IMR-90 (cell line): ENCODE measurements at regions not wholly inside any gene's neighbourhood (a gene's known extent, or its start where the extent isn't known, plus 50 kb on each side); places are given as distances from the start of the nearest gene placed in this dataset.

Experiments used
- ATAC-seq: fragments of 200-7000 bp; cut with Tn5 transposase; 2 replicates; pipeline ENCODE4 v1.9.1; 2020; ENCODE audit warnings: low read depth, mild to moderate bottlenecking, moderate library complexity
- BruUV-seq: library from RNA; stranded (reverse); fragments of 400-500 nt; replicated peaks from 2 replicates; lab custom pipeline; 2021; lab: Mats Ljungman, UMichigan
- CTCF ChIA-PET: fragments of 300-600 bp; formaldehyde crosslinking; extraction: SDS; loops from one replicate; lab custom pipeline; 2021; ENCODE audit warnings: antibody characterized with exemption; lab: Yijun Ruan, JAX
- POLR2A ChIA-PET: fragments of 300-600 bp; sonication (Branson Sonifier 250); formaldehyde crosslinking; loops from one replicate; lab custom pipeline; 2022; ENCODE audit warnings: antibody characterized with exemption; ENCODE audit not compliant: unreplicated experiment; lab: Charles Lee
- DNase-seq: peaks from one replicate; pipeline ENCODE4 v3.0.0; 2013
- H2AFZ ChIP-seq: replicated peaks from 2 replicates; pipeline ENCODE3; 2013; ENCODE audit warnings: low read length, mild to moderate bottlenecking; ENCODE audit not compliant: poor library complexity
- H2AK5ac ChIP-seq: 2 replicates; pipeline ENCODE4 v1.6.1; 2013; ENCODE audit warnings: low read depth, low read length, inconsistent platforms
- H2AK9ac ChIP-seq: replicated peaks from 2 replicates; pipeline ENCODE3; 2013; ENCODE audit warnings: mild to moderate bottlenecking, low read depth, low read length, moderate library complexity; ENCODE audit not compliant: poor library complexity
- H2BK120ac ChIP-seq: 2 replicates; pipeline ENCODE4 v1.6.1; 2013; ENCODE audit warnings: low read depth, low read length, inconsistent platforms
- H2BK15ac ChIP-seq: 3 replicates; pipeline ENCODE4 v1.6.1; 2013; ENCODE audit warnings: low read depth, low read length, inconsistent platforms
- H2BK20ac ChIP-seq: 2 replicates; pipeline ENCODE4 v1.6.1; 2013; ENCODE audit warnings: low read depth, mild to moderate bottlenecking, inconsistent platforms, low read length, moderate library complexity
- H2BK5ac ChIP-seq: 2 replicates; pipeline ENCODE4 v1.6.1; 2013; ENCODE audit warnings: mild to moderate bottlenecking, low read depth, low read length, inconsistent platforms; ENCODE audit not compliant: poor library complexity, severe bottlenecking
- H3K14ac ChIP-seq: replicated peaks from 2 replicates; pipeline ENCODE4 v1.6.1; 2013; ENCODE audit warnings: low read depth, low read length, inconsistent platforms
- H3K18ac ChIP-seq: 2 replicates; pipeline ENCODE4 v1.6.1; 2013; ENCODE audit warnings: low read depth, low read length, control low read depth
- H3K23ac ChIP-seq: 2 replicates; pipeline ENCODE4 v1.6.1; 2013; ENCODE audit warnings: low read depth, low read length, inconsistent platforms
- H3K27ac ChIP-seq: 2 replicates; pipeline ENCODE4 v1.5.1; 2013; ENCODE audit warnings: mild to moderate bottlenecking, control low read depth, low read length; ENCODE audit not compliant: insufficient read depth
- H3K27me3 ChIP-seq: 2 replicates; pipeline ENCODE4 v1.6.1; 2013; ENCODE audit warnings: low read length; ENCODE audit not compliant: control insufficient read depth, insufficient read depth
- H3K36me3 ChIP-seq: 2 replicates; pipeline ENCODE4 v1.6.1; 2013; ENCODE audit warnings: low read length, mixed read lengths; ENCODE audit not compliant: control insufficient read depth, insufficient read depth
- H3K4ac ChIP-seq: 2 replicates; pipeline ENCODE4 v1.6.1; 2013; ENCODE audit warnings: low read depth, low read length, inconsistent platforms
- H3K4me1 ChIP-seq: 2 replicates; pipeline ENCODE4 v1.6.1; 2013; ENCODE audit warnings: low read length, mixed read lengths; ENCODE audit not compliant: control insufficient read depth, insufficient read depth
- H3K4me2 ChIP-seq: 2 replicates; pipeline ENCODE4 v1.6.1; 2013; ENCODE audit warnings: low read depth, mild to moderate bottlenecking, control low read depth, low read length, moderate library complexity
- H3K4me3 ChIP-seq: 2 replicates; pipeline ENCODE4 v1.5.1; 2013; ENCODE audit warnings: low read depth, mild to moderate bottlenecking, control low read depth, low read length, moderate library complexity; ENCODE audit not compliant: insufficient read depth
- H3K56ac ChIP-seq: 2 replicates; pipeline ENCODE4 v1.6.1; 2013; ENCODE audit warnings: low read length, inconsistent platforms; ENCODE audit not compliant: insufficient read depth; ENCODE audit errors: extremely low read depth
- H3K79me1 ChIP-seq, 2 experiments: 2 replicates each; pipeline ENCODE4 v1.6.1; 2013; ENCODE audit warnings: low read length in 2 of 2, inconsistent platforms in 1 of 2, low read depth in 1 of 2
- H3K9ac ChIP-seq: 2 replicates; pipeline ENCODE4 v1.6.1; 2013; ENCODE audit warnings: low read depth, low read length, control low read depth
- H3K9me1 ChIP-seq: 2 replicates; pipeline ENCODE4 v1.6.1; 2013; ENCODE audit warnings: low read length, inconsistent platforms; ENCODE audit not compliant: insufficient read depth
- H3K9me3 ChIP-seq: 2 replicates; pipeline ENCODE4 v1.6.1; 2013; ENCODE audit warnings: low read length; ENCODE audit not compliant: control insufficient read depth, insufficient read depth
- H4K20me1 ChIP-seq: 2 replicates; pipeline ENCODE4 v1.6.1; 2013; ENCODE audit warnings: low read length, inconsistent platforms; ENCODE audit not compliant: insufficient read depth
- H4K5ac ChIP-seq: 2 replicates; pipeline ENCODE4 v1.6.1; 2013; ENCODE audit warnings: mild to moderate bottlenecking, low read depth, low read length, control low read depth
- H4K8ac ChIP-seq, 2 experiments: 2 replicates each; pipeline ENCODE4 v1.6.1; 2013; ENCODE audit warnings: low read depth in 2 of 2, low read length in 2 of 2, control low read depth in 1 of 2, inconsistent platforms in 1 of 2
- H4K91ac ChIP-seq: 2 replicates; pipeline ENCODE4 v1.6.1; 2013; ENCODE audit warnings: low read depth, low read length, inconsistent platforms; ENCODE audit not compliant: insufficient read depth
- CEBPB ChIP-seq: IDR thresholded peaks from 2 replicates; pipeline ENCODE4 v1.6.1; 2012; ENCODE audit warnings: low read depth, low read length, improper control_type of control experiment
- ELK1 ChIP-seq: fragments of 150-350 bp; IDR thresholded peaks from 2 replicates; pipeline ENCODE4 v1.6.1; 2016; ENCODE audit warnings: low read depth, mild to moderate bottlenecking, low read length, moderate library complexity, borderline replicate concordance
- FOS ChIP-seq: fragments of 150-350 bp; IDR thresholded peaks from 2 replicates; pipeline ENCODE4 v1.6.1; 2016; ENCODE audit warnings: low read depth, low read length
- MXI1 ChIP-seq: IDR thresholded peaks from 2 replicates; pipeline ENCODE4 v1.6.1; 2012; ENCODE audit warnings: low read depth, mild to moderate bottlenecking, low read length, moderate library complexity, borderline replicate concordance
- WGBS, 2 experiments: methylation state at CpG; one replicate each; pipeline versions ENCODE4 v1.1.5 to v1.1.7; 2013; ENCODE audit warnings: missing lambda C conversion rate in 2 of 2; ENCODE audit not compliant: insufficient read length in 1 of 2; ENCODE audit errors: extremely low coverage in 2 of 2; 5-methylcytosine and 5-hydroxymethylcytosine counted together
- dilution Hi-C: fragments of 300-500 bp; cut with HindIII; formaldehyde crosslinking; loops from one replicate; pipeline ENCODE4 v1.14.3; 2018; ENCODE audit warnings: low sequenced_read_pairs; ENCODE audit not compliant: unreplicated experiment
- in situ Hi-C: fragments of 300-500 bp; cut with MboI; formaldehyde crosslinking; loops from 3 replicates; pipeline ENCODE4 v1.14.3; 2019; ENCODE audit warnings: low sequenced_read_pairs, inconsistent platforms, mixed read lengths
- intact Hi-C: fragments of 100-400 bp; cut with micrococcal nuclease; formaldehyde crosslinking; loops from 2 replicates; pipeline ENCODE4 v1.10.0; 2022

- H3K4me2 ChIP-seq, result no peak overlapping the region
- no peak overlapping the region for H3K23ac ChIP-seq
- H3K18ac ChIP-seq, result no peak overlapping the region
- TF ChIP-seq ELK1, result no peak
- TF ChIP-seq CEBPB, result no peak
- TF ChIP-seq MXI1, result no peak
- TF ChIP-seq FOS, result no peak
- no peak overlapping the region for H4K91ac ChIP-seq
- no peaks in the 10 kb centered on the region for H3K9me3 ChIP-seq
- H2BK15ac ChIP-seq, result no peak overlapping the region
- in situ Hi-C loops, result no loop called here
- H4K8ac ChIP-seq, result no peak overlapping the region
- H4K20me1 ChIP-seq, result no peaks in the 10 kb centered on the region
- H3K56ac ChIP-seq, result no peak overlapping the region
- H2AK9ac ChIP-seq, result no peak overlapping the region
- H3K27ac ChIP-seq, result no peak overlapping the region
- no peak overlapping the region for H3K4me3 ChIP-seq
- H3K14ac ChIP-seq, result no peak overlapping the region
- dilution Hi-C loops, result no loop called here
- DNase-seq (no peak), ATAC-seq (no peak)
- no peak overlapping the region for H2BK20ac ChIP-seq
- H3K27me3 ChIP-seq, result no peaks in the 10 kb centered on the region
- POLR2A ChIA-PET, result no interaction called here
- H2BK5ac ChIP-seq, result no peak overlapping the region
- no peak overlapping the region for H3K9ac ChIP-seq
- H3K4me1 ChIP-seq, result peaks cover 5% of the 10 kb centered on the region
- H4K5ac ChIP-seq, result no peak overlapping the region
- H2AK5ac ChIP-seq, result no peak overlapping the region
- no TSS peak for BruUV-seq
- WGBS, 2 experiments, result 100% methylated on average over 1 of the region's 5 CpGs; no CpG with 5 or more reads in 1 of the 2 experiments
- no peak overlapping the region for H2BK120ac ChIP-seq
- no peaks in the 10 kb centered on the region for H3K36me3 ChIP-seq
- H3K4ac ChIP-seq, result no peak overlapping the region
- H2AFZ ChIP-seq, result no peak overlapping the region
- H3K9me1 ChIP-seq, result no peaks in the 10 kb centered on the region
- H3K79me1 ChIP-seq, result no peaks in the 10 kb centered on the region
- intact Hi-C loops, result no loop called here
- CTCF ChIA-PET, result no interaction called here
Measured at GRCh38 chr12:95416111-95416636, 57.8 kb upstream of the METAP2 start.
